ENCODE measurements at regions not wholly inside any gene's neighbourhood (a gene's known extent, or its start where the extent isn't known, plus 50 kb on each side); places are given as distances from the start of the nearest gene placed in this dataset.

DNA sequence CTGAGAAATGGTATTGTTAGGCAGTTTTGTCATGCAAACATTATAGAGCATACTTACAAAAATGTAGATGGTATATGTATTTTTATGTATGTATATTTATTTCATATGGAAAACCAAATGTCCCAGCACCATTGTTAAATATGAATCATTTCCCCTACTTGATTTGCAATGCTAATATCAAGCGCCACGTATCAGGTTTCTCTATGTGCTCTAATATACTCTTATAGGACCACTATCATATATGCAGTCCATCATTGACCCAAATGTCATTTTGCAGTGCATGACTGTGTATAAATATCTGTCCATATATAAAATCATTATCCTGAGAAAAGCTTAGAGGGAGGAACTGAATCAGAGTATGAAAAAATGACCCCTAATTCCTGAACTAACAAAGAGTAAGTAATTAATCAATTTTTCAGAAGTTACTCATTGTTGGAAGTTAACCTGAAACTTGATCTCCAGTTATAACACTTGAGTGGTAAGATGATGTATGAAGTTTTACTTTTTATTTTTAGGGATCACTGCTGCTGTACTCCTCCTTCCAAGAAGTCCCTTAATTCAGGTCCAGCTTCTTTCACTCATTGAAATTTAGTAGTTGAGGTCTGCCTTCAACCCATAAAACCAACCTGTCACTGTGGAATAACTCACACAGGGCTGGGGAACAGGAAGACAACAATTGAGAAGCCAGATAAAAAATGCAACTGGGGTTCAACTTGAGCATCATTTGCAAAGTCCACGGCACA is 134.8 kb upstream of the LDB2 start:
- Mint-ChIP-seq H3K4me3 (no peak overlapping the region), H3K4me1 (no peaks in the 10 kb centered on the region), H3K27me3 (ENCODE audit: low read depth in 2 of 2) (peaks cover 7 to 43% of the 10 kb centered on the region in 2 donors), H3K27ac (no peak overlapping the region), H3K36me3 (no peaks in the 10 kb centered on the region), H3K9me3 (no peaks in the 10 kb centered on the region)
- intact Hi-C loops (cut with micrococcal nuclease): no loop called here
- TF ChIP-seq, protein P1, sequence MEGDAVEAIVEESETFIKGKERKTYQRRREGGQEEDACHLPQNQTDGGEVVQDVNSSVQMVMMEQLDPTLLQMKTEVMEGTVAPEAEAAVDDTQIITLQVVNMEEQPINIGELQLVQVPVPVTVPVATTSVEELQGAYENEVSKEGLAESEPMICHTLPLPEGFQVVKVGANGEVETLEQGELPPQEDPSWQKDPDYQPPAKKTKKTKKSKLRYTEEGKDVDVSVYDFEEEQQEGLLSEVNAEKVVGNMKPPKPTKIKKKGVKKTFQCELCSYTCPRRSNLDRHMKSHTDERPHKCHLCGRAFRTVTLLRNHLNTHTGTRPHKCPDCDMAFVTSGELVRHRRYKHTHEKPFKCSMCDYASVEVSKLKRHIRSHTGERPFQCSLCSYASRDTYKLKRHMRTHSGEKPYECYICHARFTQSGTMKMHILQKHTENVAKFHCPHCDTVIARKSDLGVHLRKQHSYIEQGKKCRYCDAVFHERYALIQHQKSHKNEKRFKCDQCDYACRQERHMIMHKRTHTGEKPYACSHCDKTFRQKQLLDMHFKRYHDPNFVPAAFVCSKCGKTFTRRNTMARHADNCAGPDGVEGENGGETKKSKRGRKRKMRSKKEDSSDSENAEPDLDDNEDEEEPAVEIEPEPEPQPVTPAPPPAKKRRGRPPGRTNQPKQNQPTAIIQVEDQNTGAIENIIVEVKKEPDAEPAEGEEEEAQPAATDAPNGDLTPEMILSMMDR (IDR thresholded peaks at IDR 0.05): no peak
- H3K27me3 ChIP-seq (ENCODE audit: control insufficient read depth, insufficient read depth, low read length): no peaks in the 10 kb centered on the region
- H3K36me3 ChIP-seq (ENCODE audit: control insufficient read depth, insufficient read depth, low read length): no peaks in the 10 kb centered on the region
- ATAC-seq (no peak), DNase-seq (no peak)
- H3K4me3 ChIP-seq (ENCODE audit: low read length): no peak overlapping the region
- 77% methylated on average over 3 of the region's 3 CpGs for WGBS (ENCODE audit: insufficient coverage)
- H3K27ac ChIP-seq (ENCODE audit: low read length): no peak overlapping the region
- H3K9me3 ChIP-seq (ENCODE audit: control insufficient read depth, insufficient read depth, low read length): no peaks in the 10 kb centered on the region
- H3K4me1 ChIP-seq (ENCODE audit: control insufficient read depth, insufficient read depth, low read length): no peaks in the 10 kb centered on the region

DNA sequence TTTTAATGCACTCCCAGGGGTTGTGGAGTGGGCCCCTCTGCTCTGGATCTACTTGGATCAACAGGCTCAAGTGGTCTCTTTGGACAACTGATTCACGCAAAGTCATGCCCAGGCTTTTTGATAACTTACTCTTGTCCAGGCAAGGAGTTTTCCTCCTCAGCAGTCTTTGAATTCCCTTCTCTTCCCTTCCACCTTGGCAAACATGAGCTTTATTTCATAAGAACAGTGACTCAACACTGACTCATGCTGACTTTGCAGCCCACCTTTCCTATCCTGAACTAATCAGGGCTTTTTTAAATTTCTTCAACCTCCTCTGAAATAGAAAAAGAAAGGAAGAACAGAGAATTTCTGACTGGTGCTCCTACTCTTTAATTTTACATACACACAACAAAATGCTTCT is 132.1 kb upstream of the LDB2 start:
- peaks cover 13 to 49% of the 10 kb centered on the region in 2 donors for H3K27me3 Mint-ChIP-seq (ENCODE audit: low read depth in 2 of 2)
- no peaks in the 10 kb centered on the region for H3K4me1 Mint-ChIP-seq
- no peaks in the 10 kb centered on the region for H3K4me1 ChIP-seq (ENCODE audit: control insufficient read depth, insufficient read depth, low read length)
- ATAC-seq (no peak), DNase-seq (no peak)
- H3K27me3 ChIP-seq (ENCODE audit: control insufficient read depth, insufficient read depth, low read length): no peaks in the 10 kb centered on the region
- intact Hi-C loops (cut with micrococcal nuclease): no loop called here
- no peak overlapping the region for H3K4me3 Mint-ChIP-seq
- no peaks in the 10 kb centered on the region for H3K36me3 ChIP-seq (ENCODE audit: control insufficient read depth, insufficient read depth, low read length)
- H3K27ac Mint-ChIP-seq: no peak overlapping the region
- no peak overlapping the region for H3K27ac ChIP-seq (ENCODE audit: low read length)
- no peak overlapping the region for H3K4me3 ChIP-seq (ENCODE audit: low read length)
- H3K9me3 Mint-ChIP-seq: no peaks in the 10 kb centered on the region
- H3K36me3 Mint-ChIP-seq: no peaks in the 10 kb centered on the region
- WGBS (ENCODE audit: insufficient coverage): 94% methylated on average over 1 of the region's 1 CpG
- TF ChIP-seq, protein P1 (IDR thresholded peaks at IDR 0.05): no peak
- H3K9me3 ChIP-seq (ENCODE audit: control insufficient read depth, insufficient read depth, low read length): no peaks in the 10 kb centered on the region

DNA sequence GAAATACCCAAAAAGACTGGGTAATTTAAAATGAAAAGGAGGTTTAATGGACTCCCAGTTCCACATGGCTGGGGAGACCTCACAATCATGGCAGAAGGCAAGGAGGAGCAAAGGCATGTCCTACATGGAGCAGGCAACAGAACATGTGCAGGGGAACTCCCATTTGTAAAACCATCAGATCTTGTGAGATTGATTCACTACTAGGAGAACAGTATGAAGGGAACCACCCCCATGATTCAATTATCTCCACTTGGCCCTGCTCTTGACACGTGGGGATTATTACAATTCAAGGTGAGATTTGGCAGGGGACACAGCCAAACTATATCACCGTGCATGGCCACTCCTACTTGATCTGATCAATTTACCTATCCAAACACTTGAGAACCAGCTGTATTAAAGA is 131.5 kb upstream of the LDB2 start:
- no peak overlapping the region for H3K27ac ChIP-seq (ENCODE audit: low read length)
- no peak overlapping the region for H3K4me3 ChIP-seq (ENCODE audit: low read length)
- 71% methylated on average over 2 of the region's 2 CpGs for WGBS (ENCODE audit: insufficient coverage)
- H3K4me1 Mint-ChIP-seq: no peaks in the 10 kb centered on the region
- DNase-seq (no peak), ATAC-seq (no peak)
- no peak overlapping the region for H3K4me3 Mint-ChIP-seq
- no peak overlapping the region for H3K27ac Mint-ChIP-seq
- no peaks in the 10 kb centered on the region for H3K9me3 ChIP-seq (ENCODE audit: control insufficient read depth, insufficient read depth, low read length)
- H3K27me3 ChIP-seq (ENCODE audit: control insufficient read depth, insufficient read depth, low read length): no peaks in the 10 kb centered on the region
- peaks cover 13 to 49% of the 10 kb centered on the region in 2 donors for H3K27me3 Mint-ChIP-seq (ENCODE audit: low read depth in 2 of 2)
- H3K9me3 Mint-ChIP-seq: no peaks in the 10 kb centered on the region
- intact Hi-C loops (cut with micrococcal nuclease): no loop called here
- H3K4me1 ChIP-seq (ENCODE audit: control insufficient read depth, insufficient read depth, low read length): no peaks in the 10 kb centered on the region
- TF ChIP-seq, protein P1 (IDR thresholded peaks at IDR 0.05): no peak
- no peaks in the 10 kb centered on the region for H3K36me3 ChIP-seq (ENCODE audit: control insufficient read depth, insufficient read depth, low read length)
- H3K36me3 Mint-ChIP-seq: no peaks in the 10 kb centered on the region

DNA sequence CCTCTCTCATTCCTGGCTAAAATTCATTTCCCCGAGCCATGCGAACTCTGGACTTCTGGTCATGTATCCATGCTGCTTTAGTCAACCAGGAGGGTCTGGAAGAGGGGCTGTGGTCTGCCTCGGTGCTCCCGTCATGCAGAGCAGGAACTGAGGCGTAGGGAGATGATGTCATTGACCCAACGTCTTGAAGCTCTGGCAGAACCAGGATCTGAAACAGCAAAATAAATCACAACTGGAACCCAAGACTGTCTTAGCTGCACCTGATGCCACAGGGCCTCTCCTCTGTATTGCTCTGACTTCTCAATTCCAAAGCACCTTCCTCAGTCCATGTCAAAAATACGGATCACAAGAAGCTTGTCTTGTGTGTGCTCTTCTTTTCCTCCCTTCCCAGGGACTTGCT is 131.0 kb upstream of the LDB2 start:
- H3K4me3 ChIP-seq (ENCODE audit: low read length): no peak overlapping the region
- no peaks in the 10 kb centered on the region for H3K4me1 Mint-ChIP-seq
- WGBS (ENCODE audit: insufficient coverage): 64% methylated on average over 7 of the region's 7 CpGs
- H3K9me3 Mint-ChIP-seq: no peaks in the 10 kb centered on the region
- H3K27me3 Mint-ChIP-seq (ENCODE audit: low read depth in 2 of 2): peaks cover 13 to 49% of the 10 kb centered on the region in 2 donors
- no peaks in the 10 kb centered on the region for H3K9me3 ChIP-seq (ENCODE audit: control insufficient read depth, insufficient read depth, low read length)
- no peak overlapping the region for H3K27ac Mint-ChIP-seq
- no peaks in the 10 kb centered on the region for H3K36me3 ChIP-seq (ENCODE audit: control insufficient read depth, insufficient read depth, low read length)
- no peak overlapping the region for H3K27ac ChIP-seq (ENCODE audit: low read length)
- ATAC-seq: no peak
- no peak for DNase-seq
- intact Hi-C loops (cut with micrococcal nuclease): no loop called here
- TF ChIP-seq, protein P1 (IDR thresholded peaks at IDR 0.05): no peak
- H3K4me3 Mint-ChIP-seq: no peak overlapping the region
- H3K27me3 ChIP-seq (ENCODE audit: control insufficient read depth, insufficient read depth, low read length): no peaks in the 10 kb centered on the region
- no peaks in the 10 kb centered on the region for H3K4me1 ChIP-seq (ENCODE audit: control insufficient read depth, insufficient read depth, low read length)
- H3K36me3 Mint-ChIP-seq: no peaks in the 10 kb centered on the region
